ENCODE measurements at regions not wholly inside any gene's neighbourhood (a gene's known extent, or its start where the extent isn't known, plus 50 kb on each side); places are given as distances from the start of the nearest gene placed in this dataset.

- H3K4me3 ChIP-seq = no peak overlapping the region
- ATAC-seq (ENCODE audit: low FRiP score in 2 of 2) = no peak
- no peaks in the 10 kb centered on the region for H3K9me3 ChIP-seq
- no peaks in the 10 kb centered on the region for H3K36me3 ChIP-seq
- no peaks in the 10 kb centered on the region for H3K4me1 ChIP-seq
- TF ChIP-seq POLR2A (IDR thresholded peaks at IDR 0.05) = no peak
- TF ChIP-seq POLR2AphosphoS5 (IDR thresholded peaks at IDR 0.05) = no peak
- TF ChIP-seq CTCF (IDR thresholded peaks at IDR 0.05) = no peak
- TF ChIP-seq EP300 (IDR thresholded peaks at IDR 0.05) = no peak
- no peaks in the 10 kb centered on the region for H3K27me3 ChIP-seq
- 26 to 30% methylated on average over 4 of the region's 4 CpGs for whole genome bisulfite sequencing, 2 donors
- no peak for DNase-seq
- H3K27ac ChIP-seq = no peak overlapping the region
These were observed 102.4 kb upstream of the RASGRP1 start for GRCh38 chr15:38666865-38667510.

- Histone ChIP-seq H3K4me3 (no peak overlapping the region), H3K4me1 (no peaks in the 10 kb centered on the region), H3K9me3 (no peaks in the 10 kb centered on the region), H3K27me3 (no peaks in the 10 kb centered on the region), H3K36me3 (no peaks in the 10 kb centered on the region), H3K27ac (no peak overlapping the region)
- 84 to 93% methylated on average over 5 of the region's 5 CpGs for WGBS, 2 donors
- TF ChIP-seq EP300 (IDR thresholded peaks at IDR 0.05) = no peak
- TF ChIP-seq POLR2AphosphoS5 (IDR thresholded peaks at IDR 0.05) = no peak
- no peak for TF ChIP-seq POLR2A (IDR thresholded peaks at IDR 0.05)
- TF ChIP-seq CTCF (IDR thresholded peaks at IDR 0.05) = no peak
- ATAC-seq (ENCODE audit: low FRiP score in 2 of 2) = no peak
- DNase-seq = no peak
These were observed 103.6 kb upstream of the RASGRP1 start for GRCh38 chr15:38667890-38668850.

- TF ChIP-seq POLR2A (IDR thresholded peaks at IDR 0.05) (no peak), EP300 (IDR thresholded peaks at IDR 0.05) (no peak), CTCF (IDR thresholded peaks at IDR 0.05) (no peak), POLR2AphosphoS5 (IDR thresholded peaks at IDR 0.05) (no peak)
- H3K36me3 ChIP-seq = no peaks in the 10 kb centered on the region
- H3K4me3 ChIP-seq = no peak overlapping the region
- no peak overlapping the region for H3K27ac ChIP-seq
- H3K4me1 ChIP-seq = no peaks in the 10 kb centered on the region
- ATAC-seq (ENCODE audit: low FRiP score in 2 of 2) = no peak
- no peaks in the 10 kb centered on the region for H3K27me3 ChIP-seq
- WGBS, 2 donors = 79 to 80% methylated on average over 8 of the region's 8 CpGs
- no peak for DNase-seq
- H3K9me3 ChIP-seq = no peaks in the 10 kb centered on the region
These were observed 104.3 kb upstream of the RASGRP1 start for GRCh38 chr15:38668898-38669391.

GRCh38 chr15:38670128-38671005, 105.8 kb upstream of the RASGRP1 start:
- 83 to 86% methylated on average over 3 of the region's 3 CpGs for WGBS, 2 donors

More at GRCh38 chr15:38670128-38671005, 105.8 kb upstream of the RASGRP1 start:
- Histone ChIP-seq H3K27me3 (no peaks in the 10 kb centered on the region), H3K9me3 (no peaks in the 10 kb centered on the region), H3K4me3 (no peak overlapping the region), H3K4me1 (no peaks in the 10 kb centered on the region), H3K36me3 (no peaks in the 10 kb centered on the region), H3K27ac (peak overlapping the region in 2 of 4 donors; percentile 1 to 32)
- no peak for ATAC-seq (ENCODE audit: low FRiP score in 2 of 2)
- peak in 1 of 2 donors; percentile 29 for DNase-seq
- TF ChIP-seq EP300 (IDR thresholded peaks at IDR 0.05) (no peak), POLR2A (IDR thresholded peaks at IDR 0.05) (peak in 1 of 4 donors; percentile 15), CTCF (IDR thresholded peaks at IDR 0.05) (no peak)
